Left renal pelvis (tissue), 4 donors: ENCODE measurements at regions not wholly inside any gene's neighbourhood (a gene's known extent, or its start where the extent isn't known, plus 50 kb on each side); places are given as distances from the start of the nearest gene placed in this dataset.
"Not testable (repeated sequence)": the region's sequence is repeated elsewhere in the genome, so short reads cannot be mapped to it uniquely, and the experiment has no call there.

ENCODE experiments used
- DNase-seq, 4 donors: peaks; one replicate each; pipeline ENCODE4 v3.0.0-alpha.2; 2013; ENCODE audit warnings: low read depth in 4 of 4, low spot score in 3 of 4

DNA sequence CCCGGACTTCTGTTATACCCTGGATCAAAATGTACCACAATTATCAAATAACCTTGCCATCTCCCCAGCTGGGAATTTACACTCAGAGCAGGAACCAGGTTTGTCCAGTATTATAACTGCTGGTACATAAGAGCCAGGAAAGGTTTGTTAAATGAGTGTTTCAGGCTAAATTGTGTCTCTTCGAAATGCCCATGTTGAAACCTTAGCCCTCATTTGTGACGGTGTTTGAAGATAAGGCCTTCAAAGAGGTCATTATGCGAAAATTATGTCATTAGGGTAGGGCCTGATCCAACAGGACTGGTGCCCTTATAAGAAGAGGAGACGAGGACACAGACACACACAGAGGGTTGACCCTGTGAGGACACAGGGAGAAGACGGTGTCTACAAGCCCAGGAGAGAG lies 73.5 kb upstream of the DHRSX start:
- no peak for DNase-seq

DNA sequence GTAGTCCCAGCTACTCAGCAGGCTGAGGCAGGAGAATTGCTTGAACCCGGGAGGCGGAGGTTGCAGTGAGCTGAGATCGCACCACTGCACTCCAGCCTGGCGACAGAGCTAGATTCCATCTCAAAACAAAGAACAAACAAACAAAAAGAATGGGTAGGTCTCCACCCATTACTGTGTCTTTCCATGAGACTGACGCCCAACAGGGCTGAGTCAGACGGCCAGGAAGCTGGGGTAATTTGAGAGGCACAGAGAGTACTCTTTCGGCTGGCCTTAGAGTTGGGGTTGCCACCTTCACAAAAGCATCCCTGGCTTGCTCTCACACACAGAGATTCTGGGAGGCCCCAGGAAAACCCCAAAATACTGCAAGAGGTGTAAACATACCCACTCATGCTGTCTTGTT lies 72.0 kb upstream of the DHRSX start:
- no peak for DNase-seq

DNA sequence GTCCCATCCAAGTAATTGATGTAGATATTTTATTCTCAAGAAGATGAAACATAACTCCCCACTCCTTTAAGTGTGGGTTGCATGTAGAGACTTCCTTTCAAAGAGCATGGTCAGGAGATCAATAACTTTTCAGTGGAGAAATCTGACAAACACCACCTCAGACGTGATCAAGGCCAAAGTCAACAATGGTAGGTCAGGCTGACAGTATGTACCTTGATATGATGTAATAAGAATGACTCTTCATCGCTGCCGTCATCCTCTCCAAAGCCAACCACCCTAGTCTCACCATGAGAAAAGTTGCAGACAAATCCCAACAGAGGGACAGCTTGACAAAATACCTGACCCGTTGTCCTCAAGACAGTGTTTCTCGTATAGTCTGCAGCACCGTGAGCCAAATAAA lies 67.3 kb upstream of the DHRSX start:
- DNase-seq = no peak

DNA sequence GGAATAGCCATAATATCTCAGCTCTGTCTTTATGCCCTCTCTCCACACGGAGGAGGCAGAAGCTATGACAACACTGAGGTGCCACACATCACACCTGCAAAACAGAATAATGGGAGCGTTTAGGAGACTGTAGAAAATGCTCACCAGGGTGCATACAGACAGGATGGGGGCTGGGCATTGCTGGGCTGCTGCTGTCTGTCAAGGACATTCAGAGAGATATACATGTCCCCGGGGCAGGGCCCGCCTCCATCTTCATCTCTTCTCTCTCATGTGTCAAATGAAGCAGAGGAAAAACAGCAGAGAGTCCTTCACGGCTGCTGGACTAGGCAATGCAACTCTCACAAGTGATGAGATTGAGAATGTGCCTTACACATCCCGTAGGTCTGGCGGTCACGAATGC lies 65.3 kb upstream of the DHRSX start:
- no peak for DNase-seq

DNA sequence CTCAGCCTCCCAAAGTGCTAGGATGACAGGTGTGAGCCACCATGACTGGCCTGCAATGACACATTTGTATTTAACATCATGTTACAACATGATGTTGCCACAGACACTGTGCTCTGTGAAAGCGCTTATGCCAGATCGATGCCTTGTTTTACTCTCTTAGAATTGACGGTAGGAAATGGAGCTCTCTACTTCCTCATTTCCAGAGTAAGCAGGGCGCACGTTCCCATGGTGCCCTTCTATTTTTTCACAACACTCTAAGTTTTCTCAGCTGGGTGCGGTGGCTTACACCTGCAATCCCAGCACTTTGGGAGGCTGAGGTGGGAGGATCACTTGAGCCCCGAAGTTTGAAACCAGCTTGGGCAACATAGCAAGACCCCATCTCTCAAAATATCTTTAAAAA lies 60.7 kb upstream of the DHRSX start:
- no peak for DNase-seq

DNA sequence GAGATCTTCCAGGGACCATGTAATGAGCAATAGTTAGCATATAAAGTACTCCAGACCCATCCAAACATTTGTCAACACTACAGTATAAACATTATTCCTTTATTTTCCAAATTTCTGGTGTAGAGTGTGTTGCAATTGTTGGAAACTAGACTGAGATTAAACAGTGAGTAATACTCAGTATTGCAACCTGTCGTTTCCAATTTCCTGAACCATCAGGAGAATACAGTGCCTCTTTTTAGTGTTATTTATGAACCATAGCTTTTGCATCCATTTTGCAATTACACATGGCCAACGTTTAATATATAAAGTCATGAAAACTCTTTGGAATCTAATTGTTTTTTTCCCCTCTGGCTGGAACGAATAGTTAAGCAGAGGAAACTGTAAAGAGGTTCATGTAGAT lies 58.3 kb upstream of the DHRSX start:
- no peak for DNase-seq

DNA sequence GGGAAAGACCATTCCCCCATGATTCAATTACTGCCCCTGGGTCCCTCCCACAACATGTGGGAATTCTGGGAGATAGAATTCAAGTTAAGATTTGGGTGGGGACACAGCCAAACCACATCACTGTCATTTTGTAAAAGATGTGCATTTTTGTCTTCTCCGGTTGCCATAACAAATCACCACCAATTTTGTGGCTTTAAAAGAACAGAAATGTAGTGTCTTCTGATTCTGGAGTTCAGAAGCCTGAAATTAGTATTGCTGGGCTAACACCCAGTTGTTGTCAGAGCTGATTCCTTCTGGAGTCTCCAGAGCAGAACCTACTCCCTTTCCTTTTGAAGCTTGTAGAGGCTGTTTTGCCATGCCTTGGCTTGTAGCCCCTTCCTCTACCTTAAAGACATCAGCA lies 54.1 kb upstream of the DHRSX start:
- no peak for DNase-seq

DNA sequence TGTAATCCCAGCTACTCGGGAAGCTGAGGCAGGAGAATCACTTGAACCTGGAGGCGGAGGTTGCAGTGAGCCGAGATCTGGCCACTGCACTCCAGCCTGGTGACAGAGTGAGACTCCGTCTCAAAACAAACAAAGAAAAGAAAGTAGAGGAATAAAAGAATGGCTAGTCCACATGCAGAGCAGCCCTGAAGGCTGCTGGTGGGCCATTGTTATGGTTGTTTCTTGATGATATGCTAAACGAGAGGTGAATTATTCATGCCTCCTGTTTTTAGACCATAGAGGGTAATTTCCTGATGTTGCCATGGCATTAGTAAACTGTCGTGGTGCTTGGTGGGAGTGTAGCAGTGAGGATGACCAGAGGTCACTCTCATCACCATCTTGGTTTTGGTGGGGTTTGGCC lies 53.3 kb upstream of the DHRSX start:
- DNase-seq = not testable (repeated sequence)

DNA sequence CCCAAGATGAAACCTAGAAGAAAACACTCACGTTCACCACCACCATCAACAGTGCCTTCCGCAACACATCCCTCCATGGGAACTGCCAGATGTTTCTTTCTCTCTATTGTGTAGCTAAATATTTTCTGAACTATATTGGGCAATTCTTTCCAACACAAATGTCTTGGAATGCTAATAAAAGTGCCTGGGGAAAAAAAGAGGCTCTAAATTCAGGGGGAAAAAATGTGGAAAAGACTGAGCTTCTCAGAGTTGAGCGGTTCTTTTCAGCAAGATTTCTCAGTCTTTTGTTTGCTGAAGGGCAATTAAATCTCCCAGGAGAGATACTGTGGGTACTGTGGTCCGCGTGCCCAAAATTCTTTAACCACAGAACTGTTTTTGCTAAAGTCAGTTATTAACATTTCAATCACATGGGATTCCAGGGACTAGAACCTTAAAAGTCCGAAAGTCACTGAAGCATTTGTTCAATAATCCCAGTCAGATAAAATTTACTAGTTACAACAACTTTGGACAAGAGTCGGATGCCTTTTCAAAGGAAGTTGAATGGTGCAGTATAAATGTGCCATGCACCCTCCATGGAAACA lies 51.9 kb upstream of the DHRSX start:
- peak in 2 of 4 donors; percentile 12 to 45 for DNase-seq

DNA sequence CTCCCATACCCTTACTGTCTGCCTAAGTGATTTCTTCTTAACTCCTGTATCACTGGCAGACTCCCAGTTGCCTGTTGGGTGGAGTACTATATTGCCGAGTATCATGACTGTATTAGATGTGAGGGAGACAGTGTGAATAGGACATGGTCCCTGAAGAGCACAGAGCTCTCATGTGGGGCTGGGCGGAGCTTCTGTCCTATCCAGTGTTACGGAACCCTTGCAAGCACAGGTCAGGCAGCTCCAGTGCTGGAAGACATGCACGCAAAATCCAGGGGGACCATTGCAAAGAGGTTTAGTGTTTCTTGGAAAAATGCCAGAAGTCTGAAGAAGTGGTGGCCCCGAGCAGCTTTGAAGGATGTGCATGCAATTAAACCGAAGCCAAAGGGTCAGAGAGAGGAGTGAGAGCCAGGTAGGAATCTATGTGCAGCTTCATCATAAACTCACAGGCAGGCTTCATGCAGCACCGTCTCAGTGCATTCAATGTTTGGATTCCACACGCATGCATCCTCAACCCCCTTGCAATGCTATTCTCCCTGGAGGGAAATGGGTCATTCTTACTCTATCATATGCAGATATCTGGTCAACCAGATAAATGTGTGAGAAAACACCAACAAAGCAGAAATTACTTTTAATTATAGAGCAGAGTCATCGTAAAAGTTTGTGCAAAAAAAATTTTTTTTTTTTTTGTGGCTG lies 49.7 kb upstream of the DHRSX start:
- DNase-seq = no peak
